DOHH2 (cell line): ENCODE measurements at regions not wholly inside any gene's neighbourhood (a gene's known extent, or its start where the extent isn't known, plus 50 kb on each side); places are given as distances from the start of the nearest gene placed in this dataset.

Experiments
- H3F3A ChIP-seq: fragments of 200-600 bp; sonication (generic), shearing (Covaris generic); 2 replicates; pipeline ENCODE4 v1.6.0; 2016; ENCODE audit warnings: antibody characterized with exemption, mild to moderate bottlenecking; ENCODE audit not compliant: control insufficient read depth, insufficient read depth
- H3K27ac ChIP-seq: fragments of 200-600 bp; sonication (generic); 2 replicates; pipeline ENCODE4 v1.5.1; 2014; ENCODE audit warnings: low read depth, mild to moderate bottlenecking, low read length, moderate library complexity
- H3K27me3 ChIP-seq: fragments of 200-600 bp; sonication (generic); 2 replicates; pipeline ENCODE4 v1.6.1; 2014; ENCODE audit warnings: mild to moderate bottlenecking, low read length, mixed read lengths; ENCODE audit not compliant: control insufficient read depth
- H3K36me3 ChIP-seq: fragments of 200-600 bp; sonication (generic); 2 replicates; pipeline ENCODE4 v1.6.1; 2014; ENCODE audit warnings: mild to moderate bottlenecking, low read length, moderate library complexity, mixed read lengths; ENCODE audit not compliant: control insufficient read depth
- H3K4me1 ChIP-seq: fragments of 200-600 bp; sonication (generic); 2 replicates; pipeline ENCODE4 v1.6.1; 2014; ENCODE audit warnings: mild to moderate bottlenecking, low read length, mixed read lengths; ENCODE audit not compliant: control insufficient read depth
- H3K4me2 ChIP-seq: fragments of 200-600 bp; sonication (generic); 2 replicates; pipeline ENCODE4 v1.6.0; 2014; ENCODE audit warnings: mild to moderate bottlenecking, low read length, moderate library complexity
- H3K4me3 ChIP-seq: fragments of 200-600 bp; sonication (generic); 2 replicates; pipeline ENCODE4 v1.5.1; 2014; ENCODE audit warnings: mild to moderate bottlenecking, low read length, mixed read lengths
- H3K79me2 ChIP-seq: fragments of 200-600 bp; sonication (generic); 2 replicates; pipeline ENCODE4 v1.6.1; 2014; ENCODE audit warnings: mild to moderate bottlenecking, low read length, mixed read lengths; ENCODE audit not compliant: control insufficient read depth
- H3K9me2 ChIP-seq: fragments of 200-600 bp; sonication (generic); replicated peaks from 2 replicates; pipeline ENCODE4 v1.6.1; 2014; ENCODE audit warnings: mild to moderate bottlenecking, low read length, mixed read lengths; ENCODE audit not compliant: control insufficient read depth
- H3K9me3 ChIP-seq: fragments of 200-600 bp; sonication (generic); 2 replicates; pipeline ENCODE4 v1.6.1; 2014; ENCODE audit warnings: antibody characterized with exemption, low read length, mixed read lengths; ENCODE audit not compliant: control insufficient read depth, insufficient read depth
- H4K20me1 ChIP-seq: fragments of 200-600 bp; sonication (generic); 2 replicates; pipeline ENCODE4 v1.6.0; 2014; ENCODE audit warnings: low read depth, mild to moderate bottlenecking, antibody characterized with exemption, low read length, moderate library complexity; ENCODE audit not compliant: control insufficient read depth, insufficient read depth
- EZH2phosphoT487 ChIP-seq: fragments of 200-600 bp; sonication (generic); IDR thresholded peaks from 2 replicates; pipeline ENCODE4 v1.6.1; 2017; ENCODE audit warnings: borderline replicate concordance, mild to moderate bottlenecking, antibody characterized with exemption, low read length, moderate library complexity, mixed read lengths
- TF ChIP-seq, protein P1 (sequence below): fragments of 200-600 bp; sonication (generic); IDR thresholded peaks from one replicate; pipeline ENCODE4 v1.5.1; 2014; ENCODE audit warnings: antibody characterized with exemption, mild to moderate bottlenecking, low read depth, low read length; ENCODE audit not compliant: poor library complexity, severe bottlenecking

DNA sequence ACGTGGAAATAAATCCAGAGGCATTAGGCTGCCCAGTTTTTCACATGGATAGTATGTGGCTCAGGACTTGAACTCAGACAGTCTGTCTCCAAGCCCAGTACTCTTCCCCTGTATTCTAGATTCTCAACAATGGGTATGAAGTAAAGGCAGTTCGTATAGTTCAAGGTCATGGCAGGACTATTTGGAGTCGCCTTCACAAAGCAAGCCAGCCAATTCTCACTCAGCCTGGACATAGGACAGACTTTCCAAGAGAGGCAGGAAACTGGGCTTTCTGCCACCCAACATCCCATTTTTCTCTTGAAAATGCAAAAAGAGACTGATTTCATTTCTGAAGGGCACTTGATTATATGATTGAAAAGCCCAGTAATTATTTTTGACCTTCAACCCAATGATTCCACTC lies 111.0 kb downstream of the EDN1 start:
- H3K79me2 ChIP-seq: no peaks in the 10 kb centered on the region
- H3K4me1 ChIP-seq: no peaks in the 10 kb centered on the region
- H3K27me3 ChIP-seq: no peaks in the 10 kb centered on the region
- no peak overlapping the region for H3K27ac ChIP-seq
- no peak overlapping the region for H3K4me3 ChIP-seq
- H3K9me2 ChIP-seq: no peaks in the 10 kb centered on the region
- no peaks in the 10 kb centered on the region for H3F3A ChIP-seq
- H3K9me3 ChIP-seq: no peaks in the 10 kb centered on the region
- no peak for TF ChIP-seq EZH2phosphoT487
- TF ChIP-seq, protein P1, sequence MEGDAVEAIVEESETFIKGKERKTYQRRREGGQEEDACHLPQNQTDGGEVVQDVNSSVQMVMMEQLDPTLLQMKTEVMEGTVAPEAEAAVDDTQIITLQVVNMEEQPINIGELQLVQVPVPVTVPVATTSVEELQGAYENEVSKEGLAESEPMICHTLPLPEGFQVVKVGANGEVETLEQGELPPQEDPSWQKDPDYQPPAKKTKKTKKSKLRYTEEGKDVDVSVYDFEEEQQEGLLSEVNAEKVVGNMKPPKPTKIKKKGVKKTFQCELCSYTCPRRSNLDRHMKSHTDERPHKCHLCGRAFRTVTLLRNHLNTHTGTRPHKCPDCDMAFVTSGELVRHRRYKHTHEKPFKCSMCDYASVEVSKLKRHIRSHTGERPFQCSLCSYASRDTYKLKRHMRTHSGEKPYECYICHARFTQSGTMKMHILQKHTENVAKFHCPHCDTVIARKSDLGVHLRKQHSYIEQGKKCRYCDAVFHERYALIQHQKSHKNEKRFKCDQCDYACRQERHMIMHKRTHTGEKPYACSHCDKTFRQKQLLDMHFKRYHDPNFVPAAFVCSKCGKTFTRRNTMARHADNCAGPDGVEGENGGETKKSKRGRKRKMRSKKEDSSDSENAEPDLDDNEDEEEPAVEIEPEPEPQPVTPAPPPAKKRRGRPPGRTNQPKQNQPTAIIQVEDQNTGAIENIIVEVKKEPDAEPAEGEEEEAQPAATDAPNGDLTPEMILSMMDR: no peak
- H3K4me2 ChIP-seq: no peak overlapping the region
- no peaks in the 10 kb centered on the region for H4K20me1 ChIP-seq
- no peaks in the 10 kb centered on the region for H3K36me3 ChIP-seq

DNA sequence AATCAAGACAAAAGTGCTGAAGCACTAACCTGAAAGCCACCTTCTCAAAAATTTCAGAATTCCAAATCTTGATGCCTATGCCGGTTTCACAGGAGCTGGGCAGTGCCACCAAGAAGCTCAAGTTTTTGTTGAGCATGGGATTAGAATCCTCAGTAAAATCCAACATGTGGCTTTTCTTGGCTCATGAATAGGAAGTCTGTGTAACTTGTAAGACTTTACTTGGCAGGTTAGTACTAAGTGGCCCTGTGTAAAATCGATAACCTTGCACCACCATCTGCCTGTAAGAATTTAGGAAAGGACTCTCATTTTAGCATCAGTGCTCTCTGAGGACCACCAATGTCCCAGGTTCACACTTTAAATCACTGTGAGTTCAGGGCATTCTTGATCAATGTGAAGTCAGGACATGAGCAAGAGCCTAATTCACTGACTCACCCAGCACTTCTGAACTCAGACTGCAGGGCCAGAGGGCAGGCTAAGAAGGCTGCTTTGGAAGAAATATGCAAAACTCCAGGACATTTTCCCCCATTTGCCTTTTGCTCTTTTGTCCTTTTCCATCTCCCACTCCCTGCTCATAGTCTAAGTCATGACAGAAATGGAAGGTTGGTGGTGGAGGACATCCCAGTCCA lies 113.2 kb downstream of the EDN1 start:
- no peaks in the 10 kb centered on the region for H3F3A ChIP-seq
- H3K4me1 ChIP-seq: no peaks in the 10 kb centered on the region
- H3K79me2 ChIP-seq: no peaks in the 10 kb centered on the region
- TF ChIP-seq, protein P1: no peak
- TF ChIP-seq EZH2phosphoT487: no peak
- no peak overlapping the region for H3K4me3 ChIP-seq
- H3K4me2 ChIP-seq: no peak overlapping the region
- H3K27ac ChIP-seq: no peak overlapping the region
- no peaks in the 10 kb centered on the region for H4K20me1 ChIP-seq
- no peaks in the 10 kb centered on the region for H3K36me3 ChIP-seq
- H3K9me3 ChIP-seq: no peaks in the 10 kb centered on the region
- no peaks in the 10 kb centered on the region for H3K9me2 ChIP-seq
- no peaks in the 10 kb centered on the region for H3K27me3 ChIP-seq

DNA sequence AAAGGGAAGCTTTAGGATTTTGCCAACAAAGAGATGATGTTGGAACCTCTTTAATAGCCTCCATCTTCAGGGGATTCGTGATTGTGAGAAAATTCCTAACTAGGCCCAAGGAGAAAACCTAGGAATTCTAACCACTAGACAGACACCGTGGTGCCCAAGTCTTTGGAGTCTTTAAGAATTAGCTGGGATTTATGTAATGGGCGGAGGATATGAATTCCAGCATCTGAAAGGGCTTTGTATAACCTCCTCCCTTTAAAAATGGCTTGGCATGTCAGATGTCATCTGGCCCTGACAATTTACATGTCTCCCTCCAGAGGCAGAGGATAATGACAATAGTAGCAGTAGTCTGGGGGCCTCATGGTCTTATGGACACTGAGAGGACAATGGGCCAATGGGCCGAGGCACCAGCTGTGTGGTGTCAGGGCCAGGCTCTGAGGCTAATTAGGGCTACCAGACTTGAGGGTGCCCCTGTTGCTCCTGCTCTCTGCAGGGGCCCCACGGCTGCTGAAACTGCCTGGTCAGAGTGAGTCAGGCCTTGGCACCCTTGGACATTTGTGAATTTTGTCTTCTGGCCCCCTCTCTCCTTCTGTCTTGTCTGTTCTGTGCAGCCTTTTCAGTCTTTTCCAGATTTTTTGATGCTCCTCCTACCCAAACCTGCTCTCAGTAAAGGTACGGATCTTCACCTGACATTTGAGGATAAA lies 113.9 kb downstream of the EDN1 start:
- no peaks in the 10 kb centered on the region for H3F3A ChIP-seq
- H4K20me1 ChIP-seq: no peaks in the 10 kb centered on the region
- no peak overlapping the region for H3K4me2 ChIP-seq
- H3K4me1 ChIP-seq: no peaks in the 10 kb centered on the region
- no peak overlapping the region for H3K4me3 ChIP-seq
- no peaks in the 10 kb centered on the region for H3K9me2 ChIP-seq
- H3K36me3 ChIP-seq: no peaks in the 10 kb centered on the region
- H3K9me3 ChIP-seq: no peaks in the 10 kb centered on the region
- H3K27me3 ChIP-seq: no peaks in the 10 kb centered on the region
- no peak overlapping the region for H3K27ac ChIP-seq
- TF ChIP-seq EZH2phosphoT487: no peak
- TF ChIP-seq, protein P1: no peak
- no peaks in the 10 kb centered on the region for H3K79me2 ChIP-seq
